Neutrophil (primary cell): ENCODE measurements at regions not wholly inside any gene's neighbourhood (a gene's known extent, or its start where the extent isn't known, plus 50 kb on each side); places are given as distances from the start of the nearest gene placed in this dataset.

Source experiments
- H3K27ac ChIP-seq: fragments of 200-600 bp; sonication (generic); 2 replicates; pipeline ENCODE4 v1.5.1; 2016; ENCODE audit warnings: mild to moderate bottlenecking, moderate library complexity
- H3K27me3 ChIP-seq: fragments of 200-600 bp; sonication (generic); 2 replicates; pipeline ENCODE4 v1.6.0; 2016; ENCODE audit warnings: mild to moderate bottlenecking
- H3K36me3 ChIP-seq: fragments of 200-600 bp; sonication (generic); 2 replicates; pipeline ENCODE4 v1.5.1; 2017
- H3K4me1 ChIP-seq, 2 experiments: fragments of 200-600 bp in 1 of 2; sonication (generic) in 1 of 2; 1 replicate in 1 of 2; 2 replicates in 1 of 2; pipeline versions ENCODE4 v1.5.1 to v1.6.1; 2013 to 2016; ENCODE audit warnings: low read depth in 1 of 2, low read length in 1 of 2, mild to moderate bottlenecking in 1 of 2, moderate library complexity in 1 of 2; ENCODE audit not compliant: control insufficient read depth in 1 of 2, insufficient read depth in 1 of 2
- H3K4me3 ChIP-seq, 2 experiments: fragments of 200-600 bp in 1 of 2; sonication (generic) in 1 of 2; 1 replicate in 1 of 2; 2 replicates in 1 of 2; pipeline ENCODE4 v1.5.1; 2013 to 2016; ENCODE audit warnings: low read depth in 1 of 2, low read length in 1 of 2, mild to moderate bottlenecking in 1 of 2, moderate library complexity in 1 of 2
- H3K9me3 ChIP-seq: fragments of 200-600 bp; sonication (generic); 2 replicates; pipeline ENCODE4 v1.5.1; 2016
- CTCF ChIP-seq: fragments of 200-600 bp; sonication (generic); IDR thresholded peaks from 2 replicates; pipeline ENCODE4 v1.5.1; 2016; ENCODE audit warnings: antibody characterized with exemption

GRCh38 chr4:163603257-163603656, 108.8 kb downstream of the TMA16 start:
- H3K27ac ChIP-seq, result no peak overlapping the region
- H3K4me3 ChIP-seq, result no peak overlapping the region
- no peak for TF ChIP-seq CTCF
- H3K27me3 ChIP-seq, result no peaks in the 10 kb centered on the region
- H3K36me3 ChIP-seq, result no peaks in the 10 kb centered on the region
- no peaks in the 10 kb centered on the region for H3K4me1 ChIP-seq
- H3K9me3 ChIP-seq, result no peaks in the 10 kb centered on the region

GRCh38 chr4:163606896-163607691, 112.6 kb downstream of the TMA16 start:
- Histone ChIP-seq H3K9me3 (no peaks in the 10 kb centered on the region), H3K4me3 (no peak overlapping the region), H3K27ac (no peak overlapping the region), H3K4me1 (no peaks in the 10 kb centered on the region), H3K27me3 (no peaks in the 10 kb centered on the region), H3K36me3 (no peaks in the 10 kb centered on the region)
- no peak for TF ChIP-seq CTCF

- Histone ChIP-seq H3K27me3 (no peaks in the 10 kb centered on the region), H3K27ac (no peak overlapping the region), H3K9me3 (no peaks in the 10 kb centered on the region), H3K36me3 (no peaks in the 10 kb centered on the region), H3K4me1 (peaks cover 0 to 3% of the 10 kb centered on the region in 2 experiments), H3K4me3 (no peak overlapping the region)
- TF ChIP-seq CTCF, result no peak
Observed at GRCh38 chr4:163609019-163609418, 114.5 kb downstream of the TMA16 start.

GRCh38 chr4:163610648-163611047, 116.2 kb downstream of the TMA16 start:
- peaks cover 0 to 3% of the 10 kb centered on the region in 2 experiments for H3K4me1 ChIP-seq
- no peak overlapping the region for H3K27ac ChIP-seq
- no peak overlapping the region for H3K4me3 ChIP-seq
- no peaks in the 10 kb centered on the region for H3K9me3 ChIP-seq
- no peaks in the 10 kb centered on the region for H3K27me3 ChIP-seq
- H3K36me3 ChIP-seq, result no peaks in the 10 kb centered on the region
- no peak for TF ChIP-seq CTCF

- H3K27ac ChIP-seq, result no peak overlapping the region
- no peaks in the 10 kb centered on the region for H3K36me3 ChIP-seq
- no peaks in the 10 kb centered on the region for H3K27me3 ChIP-seq
- no peaks in the 10 kb centered on the region for H3K9me3 ChIP-seq
- no peak overlapping the region for H3K4me3 ChIP-seq
- peaks cover 0 to 3% of the 10 kb centered on the region in 2 experiments for H3K4me1 ChIP-seq
- no peak for TF ChIP-seq CTCF
Observed at GRCh38 chr4:163611182-163611581, 116.7 kb downstream of the TMA16 start.
